ENCODE measurements at regions not wholly inside any gene's neighbourhood (a gene's known extent, or its start where the extent isn't known, plus 50 kb on each side); places are given as distances from the start of the nearest gene placed in this dataset.

GRCh38 chr2:64318476-64318748, 135.6 kb upstream of the LGALSL start:
- TF ChIP-seq CTCF (IDR thresholded peaks at IDR 0.05) (no peak), ZFX (IDR thresholded peaks at IDR 0.05; ENCODE audit: borderline replicate concordance) (no peak)

All from 22Rv1 (cell line).